Globus pallidus (tissue), 1 donor: ENCODE measurements at regions not wholly inside any gene's neighbourhood (a gene's known extent, or its start where the extent isn't known, plus 50 kb on each side); places are given as distances from the start of the nearest gene placed in this dataset.

Experiments
- DNase-seq: peaks from one replicate; pipeline ENCODE4 v3.0.0-alpha.2; 2015; ENCODE audit warnings: low spot score

DNA sequence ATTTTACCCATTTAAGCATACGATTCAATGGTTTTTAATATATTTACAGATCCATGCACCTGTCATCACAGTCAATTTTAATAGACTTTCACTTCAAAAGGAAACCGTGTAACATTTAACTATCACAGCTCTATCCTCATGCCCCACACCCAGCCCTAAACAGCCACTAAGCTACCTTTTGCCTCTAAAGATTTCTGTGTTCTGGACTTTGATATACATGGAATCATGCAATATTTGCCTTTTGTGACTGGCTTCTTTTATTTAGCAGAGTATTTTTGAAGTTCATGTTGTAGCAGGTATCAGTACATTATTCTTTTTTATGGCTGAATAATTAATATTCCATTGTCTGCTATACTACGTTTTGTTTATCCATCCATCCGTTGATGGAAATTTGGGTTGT is 50.3 kb upstream of the STX16 start:
- DNase-seq = no peak

- DNase-seq = no peak
Observed at GRCh38 chr20:58599966-58600365, 51.1 kb upstream of the STX16 start.

DNA sequence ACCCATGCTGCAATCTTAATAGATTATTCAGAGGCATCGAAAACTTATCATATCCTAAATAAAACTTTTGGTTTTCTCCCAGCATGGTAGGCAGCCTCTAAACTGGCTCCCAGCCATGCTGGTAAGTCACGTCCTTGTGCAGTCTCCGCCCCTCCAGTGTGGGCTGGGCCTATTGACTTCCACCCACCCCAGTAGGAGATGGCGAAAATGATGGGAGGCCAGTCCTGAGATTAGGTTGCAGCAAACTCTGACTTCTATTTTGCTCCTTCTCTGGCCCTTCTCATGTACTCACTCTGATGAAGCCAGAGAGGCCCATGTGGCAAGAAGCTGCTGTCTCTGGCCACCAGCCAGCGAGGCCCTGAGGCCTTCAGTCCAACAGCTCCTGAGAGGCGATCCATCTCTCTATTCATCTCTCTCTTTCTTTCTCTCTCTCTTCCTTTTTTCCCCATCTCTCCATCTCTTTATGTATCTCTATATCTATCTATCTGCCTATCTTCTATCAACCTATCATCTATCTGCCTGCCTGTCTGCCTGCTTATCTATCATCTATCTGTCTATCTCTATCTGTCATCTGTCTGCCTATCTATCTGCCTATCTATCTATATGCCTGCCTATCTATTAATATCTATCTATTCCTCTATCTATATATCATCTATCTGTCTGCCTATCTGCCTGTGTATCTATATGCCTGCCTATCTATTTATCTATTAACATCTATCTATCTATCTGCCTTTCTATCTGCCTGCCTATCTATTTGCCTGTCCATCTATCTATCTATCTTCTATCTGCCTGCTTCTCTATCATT is 52.7 kb upstream of the STX16 start:
- DNase-seq = no peak

- DNase-seq = no peak
Observed at GRCh38 chr20:58597249-58597891, 53.7 kb upstream of the STX16 start.

GRCh38 chr20:58596750-58597248 is 54.3 kb upstream of the STX16 start:
- DNase-seq = peak; percentile 60

GRCh38 chr20:58596244-58596643 is 54.8 kb upstream of the STX16 start:
- no peak for DNase-seq

DNA sequence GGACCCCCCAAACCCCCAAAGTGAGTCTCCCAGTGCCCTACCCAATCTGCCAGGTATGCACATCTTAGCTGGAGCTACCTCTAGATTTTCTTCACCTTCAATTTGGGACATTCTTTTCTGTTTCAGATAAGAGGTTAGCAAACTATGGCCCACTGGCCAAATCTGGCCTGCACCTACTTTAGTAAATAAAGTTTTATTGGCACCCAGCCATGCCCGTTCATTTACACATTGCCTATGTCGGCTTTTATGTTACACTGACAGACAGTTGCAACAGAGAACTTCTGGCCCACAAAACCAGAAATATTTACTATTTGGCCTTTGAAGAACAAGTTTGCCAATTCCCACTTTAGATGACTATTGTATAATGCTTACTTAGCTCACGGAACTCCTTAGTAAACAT is 55.9 kb upstream of the STX16 start:
- no peak for DNase-seq

- no peak for DNase-seq
Observed at GRCh38 chr20:58593880-58594638, 57.0 kb upstream of the STX16 start.

GRCh38 chr20:58592076-58592695 is 58.9 kb upstream of the STX16 start:
- DNase-seq = no peak

DNA sequence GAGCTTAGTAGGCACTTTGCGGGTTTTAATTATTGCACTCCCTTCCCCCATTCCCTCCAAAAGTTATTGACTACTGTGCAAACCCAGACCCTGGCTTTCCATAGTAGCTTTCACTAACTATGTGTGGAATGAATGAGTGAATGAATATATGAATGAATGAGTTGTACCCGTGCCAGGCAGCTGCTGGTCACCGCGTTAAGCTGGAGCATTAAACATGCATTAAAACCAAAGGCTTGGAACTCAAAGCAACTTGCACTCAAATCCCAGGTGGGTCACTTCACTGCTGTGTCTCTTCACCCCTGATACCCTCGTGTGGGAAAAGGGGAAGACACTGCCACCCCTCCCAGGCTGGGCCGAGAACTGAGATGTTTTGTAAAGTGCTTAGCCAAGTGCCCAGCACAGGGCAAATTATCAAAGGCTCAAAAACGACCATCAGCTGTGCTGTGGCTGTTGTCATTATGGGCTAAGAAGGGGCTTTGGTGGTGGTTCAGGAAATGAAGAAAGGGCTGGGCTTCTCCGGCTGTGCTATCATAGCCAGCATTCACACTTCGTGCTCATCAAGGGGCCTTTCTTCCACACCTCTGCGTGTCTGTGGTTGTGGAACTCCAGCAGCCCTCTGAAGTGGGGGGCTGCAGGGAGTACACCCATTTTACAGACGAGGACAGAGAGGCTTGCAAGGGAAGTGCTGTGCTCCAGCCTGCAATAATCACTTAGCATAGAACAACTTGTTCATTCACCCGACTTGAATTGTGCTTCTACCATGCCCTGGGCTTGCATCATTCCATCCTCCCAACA is 60.2 kb upstream of the STX16 start:
- DNase-seq = no peak

DNA sequence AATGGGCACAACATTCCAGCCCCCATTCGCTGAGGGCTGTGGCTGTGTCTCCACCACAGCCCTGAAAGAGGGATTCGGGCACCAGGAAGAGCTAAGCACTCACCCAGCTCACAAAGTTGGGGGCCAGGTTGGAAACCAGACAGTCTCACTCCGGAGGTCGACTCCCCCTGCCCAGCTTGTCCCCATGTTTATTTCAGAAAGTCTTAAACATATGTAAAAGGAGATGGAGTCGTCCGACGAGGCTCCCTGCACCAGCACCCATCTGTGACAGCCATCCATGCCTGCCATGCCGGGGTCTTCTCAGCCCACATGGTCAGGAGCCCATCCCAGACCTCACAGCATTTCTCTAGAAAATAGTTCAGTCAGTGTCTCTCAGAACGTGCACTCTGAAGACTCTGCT is 63.6 kb upstream of the STX16 start:
- DNase-seq = no peak

- DNase-seq = no peak
Observed at GRCh38 chr20:58586565-58587093, 64.5 kb upstream of the STX16 start.

GRCh38 chr20:58585753-58586540 is 65.1 kb upstream of the STX16 start:
- DNase-seq = no peak

GRCh38 chr20:58584881-58585752 is 66.0 kb upstream of the STX16 start:
- no peak for DNase-seq

DNA sequence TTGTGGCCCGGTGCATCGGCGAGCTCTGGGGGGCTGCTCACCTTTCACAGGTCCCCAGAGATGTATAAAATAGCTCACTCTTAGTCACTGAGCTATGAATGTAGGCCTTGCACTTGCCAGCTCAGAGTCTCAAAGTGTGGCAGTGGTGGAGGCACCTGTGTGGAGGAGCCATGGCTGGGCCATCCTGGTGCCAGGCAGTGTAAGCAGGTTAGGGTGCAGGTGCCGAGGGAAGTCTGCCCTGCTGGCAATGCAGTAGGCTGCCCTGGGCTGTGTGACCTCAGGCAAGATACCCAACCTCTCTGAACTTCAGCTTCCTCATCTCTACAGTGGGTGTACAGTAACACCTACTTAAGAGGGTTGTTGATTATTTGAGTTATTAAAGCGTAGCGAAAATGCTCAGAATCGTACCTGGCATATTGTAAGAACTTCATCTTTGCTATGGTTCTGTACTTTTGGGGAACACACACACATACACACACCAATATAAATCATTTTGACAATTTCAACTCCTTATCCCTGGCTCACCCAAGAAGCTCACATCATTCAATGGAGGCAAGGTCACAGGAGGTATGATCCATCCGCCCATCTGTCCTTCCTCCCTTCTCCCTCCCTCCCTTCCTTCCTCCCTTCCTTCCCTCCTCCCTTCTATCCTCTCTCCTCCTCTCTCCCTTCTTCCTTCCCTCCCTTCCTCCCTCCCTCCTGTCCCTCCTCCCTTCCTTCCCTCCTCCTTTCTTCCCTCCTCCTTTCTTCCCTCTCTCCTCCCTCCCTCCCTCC is 66.8 kb upstream of the STX16 start:
- DNase-seq = no peak

GRCh38 chr20:58583586-58583985 is 67.5 kb upstream of the STX16 start:
- no peak for DNase-seq

GRCh38 chr20:58583176-58583575 is 67.9 kb upstream of the STX16 start:
- DNase-seq = no peak

- no peak for DNase-seq
Observed at GRCh38 chr20:58580474-58580835, 65.3 kb upstream of the APCDD1L start.
